ENCODE measurements at regions not wholly inside any gene's neighbourhood (a gene's known extent, or its start where the extent isn't known, plus 50 kb on each side); places are given as distances from the start of the nearest gene placed in this dataset.

DNA sequence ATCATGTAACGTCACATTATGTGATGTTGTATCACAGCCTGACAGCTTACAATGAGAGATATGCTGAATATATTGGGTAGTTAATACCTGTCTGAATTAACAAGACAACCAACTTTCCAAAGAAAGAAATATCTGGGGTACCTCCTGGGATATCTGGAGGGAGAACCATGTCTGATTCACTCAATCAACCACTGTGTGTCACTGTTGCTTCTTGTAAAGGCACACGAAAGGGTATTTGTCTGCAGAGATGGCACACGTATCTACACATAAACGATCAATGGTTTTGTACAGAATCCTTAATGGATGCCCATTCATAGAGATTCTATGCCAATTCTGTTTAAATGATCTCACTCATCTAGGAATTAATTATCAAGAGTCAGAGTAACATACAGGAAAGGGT, 252.1 kb upstream of the TMCO5A start:
- TF ChIP-seq, protein P1, sequence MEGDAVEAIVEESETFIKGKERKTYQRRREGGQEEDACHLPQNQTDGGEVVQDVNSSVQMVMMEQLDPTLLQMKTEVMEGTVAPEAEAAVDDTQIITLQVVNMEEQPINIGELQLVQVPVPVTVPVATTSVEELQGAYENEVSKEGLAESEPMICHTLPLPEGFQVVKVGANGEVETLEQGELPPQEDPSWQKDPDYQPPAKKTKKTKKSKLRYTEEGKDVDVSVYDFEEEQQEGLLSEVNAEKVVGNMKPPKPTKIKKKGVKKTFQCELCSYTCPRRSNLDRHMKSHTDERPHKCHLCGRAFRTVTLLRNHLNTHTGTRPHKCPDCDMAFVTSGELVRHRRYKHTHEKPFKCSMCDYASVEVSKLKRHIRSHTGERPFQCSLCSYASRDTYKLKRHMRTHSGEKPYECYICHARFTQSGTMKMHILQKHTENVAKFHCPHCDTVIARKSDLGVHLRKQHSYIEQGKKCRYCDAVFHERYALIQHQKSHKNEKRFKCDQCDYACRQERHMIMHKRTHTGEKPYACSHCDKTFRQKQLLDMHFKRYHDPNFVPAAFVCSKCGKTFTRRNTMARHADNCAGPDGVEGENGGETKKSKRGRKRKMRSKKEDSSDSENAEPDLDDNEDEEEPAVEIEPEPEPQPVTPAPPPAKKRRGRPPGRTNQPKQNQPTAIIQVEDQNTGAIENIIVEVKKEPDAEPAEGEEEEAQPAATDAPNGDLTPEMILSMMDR (IDR thresholded peaks at IDR 0.05), result no peak

DNA sequence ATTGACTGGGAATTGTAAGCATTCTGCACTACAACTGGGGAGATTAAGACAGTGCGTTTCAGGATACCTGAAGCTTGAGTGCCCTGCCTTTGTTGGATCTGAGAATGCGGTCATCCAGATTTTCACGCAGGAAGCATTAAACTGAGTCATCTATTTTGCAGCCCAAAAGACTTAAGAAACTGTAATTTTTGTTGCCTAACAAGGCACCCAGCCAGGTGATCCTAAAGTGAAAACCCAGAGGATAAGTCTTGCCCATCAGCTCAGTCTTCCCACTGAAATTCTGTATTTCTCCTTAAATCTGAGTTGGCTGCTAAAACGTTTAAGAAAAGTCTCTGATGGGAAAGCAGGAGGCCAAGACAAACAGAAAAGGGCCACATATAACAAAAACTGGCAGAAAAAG, 242.5 kb upstream of the TMCO5A start:
- TF ChIP-seq, protein P1 (IDR thresholded peaks at IDR 0.05), result no peak
- Histone ChIP-seq H3K9me3 (peaks cover 0 to 6% (median 4%) of the 10 kb centered on the region in 3 donors), H3K4me3 (no peak overlapping the region), H3K27me3 (no peaks in the 10 kb centered on the region), H3K27ac (no peak overlapping the region), H3K4me1 (peaks cover 0 to 6% (median 4%) of the 10 kb centered on the region in 4 donors), H3K36me3 (no peaks in the 10 kb centered on the region)
- intact Hi-C loops (cut with DNase I; ENCODE audit: low total_unique reads), result no loop called here
- no peak for DNase-seq

More for the DNA sequence above, 252.1 kb upstream of the TMCO5A start:
- no peaks in the 10 kb centered on the region for H3K9me3 ChIP-seq
- H3K27me3 ChIP-seq, result no peaks in the 10 kb centered on the region
- no peak overlapping the region for H3K4me3 ChIP-seq
- no peaks in the 10 kb centered on the region for H3K36me3 ChIP-seq
- intact Hi-C loops (cut with DNase I; ENCODE audit: low total_unique reads), result no loop called here
- DNase-seq, result no peak
- no peak overlapping the region for H3K27ac ChIP-seq
- H3K4me1 ChIP-seq, result peaks cover 0 to 32% (median 2%) of the 10 kb centered on the region in 4 donors

GRCh38 chr15:37693926-37694325, 240.5 kb upstream of the TMCO5A start:
- intact Hi-C loops (cut with DNase I; ENCODE audit: low total_unique reads), result no loop called here
- TF ChIP-seq, protein P1 (IDR thresholded peaks at IDR 0.05), result no peak
- Histone ChIP-seq H3K27ac (no peak overlapping the region), H3K27me3 (no peaks in the 10 kb centered on the region), H3K4me1 (peaks cover 0 to 6% (median 4%) of the 10 kb centered on the region in 4 donors), H3K36me3 (no peaks in the 10 kb centered on the region), H3K4me3 (no peak overlapping the region), H3K9me3 (peaks cover 0 to 6% (median 4%) of the 10 kb centered on the region in 3 donors)
- no peak for DNase-seq

DNA sequence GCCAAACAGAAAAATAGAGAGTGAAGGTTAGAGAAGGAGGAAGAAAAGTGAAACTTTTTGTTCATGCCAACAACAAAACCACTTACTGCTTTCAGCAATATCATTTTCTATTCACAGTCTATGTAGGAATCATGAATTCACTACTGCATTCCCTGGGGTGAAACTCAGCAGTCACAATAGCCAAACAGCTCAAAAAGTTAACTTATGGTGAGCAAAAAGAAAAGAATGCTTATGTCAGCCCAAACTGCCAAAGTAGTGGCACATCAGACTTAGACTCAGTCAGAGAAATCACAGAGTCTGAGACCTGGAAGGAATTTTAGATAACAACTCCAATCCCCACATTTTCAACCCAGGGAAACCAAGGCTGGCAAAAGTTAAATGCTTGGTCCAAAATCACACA, 238.7 kb upstream of the TMCO5A start:
- no peak overlapping the region for H3K4me3 ChIP-seq
- no peaks in the 10 kb centered on the region for H3K36me3 ChIP-seq
- TF ChIP-seq, protein P1 (IDR thresholded peaks at IDR 0.05), result no peak
- H3K4me1 ChIP-seq, result peaks cover 0 to 6% (median 4%) of the 10 kb centered on the region in 4 donors
- intact Hi-C loops (cut with DNase I; ENCODE audit: low total_unique reads), result no loop called here
- no peak overlapping the region for H3K27ac ChIP-seq
- no peaks in the 10 kb centered on the region for H3K27me3 ChIP-seq
- no peaks in the 10 kb centered on the region for H3K9me3 ChIP-seq
- no peak for DNase-seq

GRCh38 chr15:37698679-37699078, 235.8 kb upstream of the TMCO5A start:
- TF ChIP-seq, protein P1 (IDR thresholded peaks at IDR 0.05), result no peak
- Histone ChIP-seq H3K4me3 (no peak overlapping the region), H3K27me3 (no peaks in the 10 kb centered on the region), H3K9me3 (no peaks in the 10 kb centered on the region), H3K4me1 (peaks cover 0 to 6% (median 4%) of the 10 kb centered on the region in 4 donors), H3K36me3 (no peaks in the 10 kb centered on the region), H3K27ac (no peak overlapping the region)
- intact Hi-C loops (cut with DNase I; ENCODE audit: low total_unique reads), result no loop called here
- DNase-seq, result no peak

GRCh38 chr15:37701230-37701629, 233.2 kb upstream of the TMCO5A start:
- TF ChIP-seq, protein P1 (IDR thresholded peaks at IDR 0.05), result no peak
- H3K9me3 ChIP-seq, result no peaks in the 10 kb centered on the region
- intact Hi-C loops (cut with DNase I; ENCODE audit: low total_unique reads), result no loop called here
- no peaks in the 10 kb centered on the region for H3K36me3 ChIP-seq
- no peak overlapping the region for H3K4me3 ChIP-seq
- DNase-seq, result no peak
- no peaks in the 10 kb centered on the region for H3K4me1 ChIP-seq
- no peaks in the 10 kb centered on the region for H3K27me3 ChIP-seq
- no peak overlapping the region for H3K27ac ChIP-seq

All from tibial artery (tissue), 4 donors.